ENCODE measurements at regions not wholly inside any gene's neighbourhood (a gene's known extent, or its start where the extent isn't known, plus 50 kb on each side); places are given as distances from the start of the nearest gene placed in this dataset.

GRCh38 chr4:178598672-178599071, 1156.4 kb upstream of the AGA start:
- FAIRE-seq, result no peak
- TF ChIP-seq POLR2A (IDR thresholded peaks at IDR 0.05; ENCODE audit: low read depth, low read length), result no peak
- DNase-seq (ENCODE audit: insufficient read length, low spot score), result no peak

- DNase-seq (ENCODE audit: insufficient read length, low spot score) (no peak), FAIRE-seq (no peak)
- no peak for TF ChIP-seq POLR2A (IDR thresholded peaks at IDR 0.05; ENCODE audit: low read depth, low read length)
These were observed 1157.3 kb upstream of the AGA start for GRCh38 chr4:178599521-178599920.

GRCh38 chr4:178602833-178603232, 1160.6 kb upstream of the AGA start:
- TF ChIP-seq POLR2A (IDR thresholded peaks at IDR 0.05; ENCODE audit: low read depth, low read length), result no peak
- DNase-seq (ENCODE audit: insufficient read length, low spot score) (no peak), FAIRE-seq (no peak)

- TF ChIP-seq POLR2A (IDR thresholded peaks at IDR 0.05; ENCODE audit: low read depth, low read length), result no peak
- DNase-seq (ENCODE audit: insufficient read length, low spot score), result no peak
- FAIRE-seq, result no peak
These were observed 1168.8 kb upstream of the AGA start for GRCh38 chr4:178611062-178611461.

- no peak for DNase-seq (ENCODE audit: insufficient read length, low spot score)
- no peak for TF ChIP-seq POLR2A (IDR thresholded peaks at IDR 0.05; ENCODE audit: low read depth, low read length)
- no peak for FAIRE-seq
These were observed 1170.5 kb upstream of the AGA start for GRCh38 chr4:178612733-178613132.

- no peak for TF ChIP-seq POLR2A (IDR thresholded peaks at IDR 0.05; ENCODE audit: low read depth, low read length)
- DNase-seq (ENCODE audit: insufficient read length, low spot score) (no peak), FAIRE-seq (no peak)
These were observed 1190.2 kb upstream of the AGA start for GRCh38 chr4:178632415-178632814.

GRCh38 chr4:178633263-178633662, 1191.0 kb upstream of the AGA start:
- FAIRE-seq (no peak), DNase-seq (ENCODE audit: insufficient read length, low spot score) (no peak)

GRCh38 chr4:178664621-178665020, 1222.4 kb upstream of the AGA start:
- FAIRE-seq (no peak), DNase-seq (ENCODE audit: insufficient read length, low spot score) (no peak)
- TF ChIP-seq POLR2A (IDR thresholded peaks at IDR 0.05; ENCODE audit: low read depth, low read length), result no peak

More at GRCh38 chr4:178633263-178633662, 1191.0 kb upstream of the AGA start:
- TF ChIP-seq POLR2A (IDR thresholded peaks at IDR 0.05; ENCODE audit: low read depth, low read length), result no peak

GRCh38 chr4:178665916-178666315, 1223.7 kb upstream of the AGA start:
- TF ChIP-seq POLR2A (IDR thresholded peaks at IDR 0.05; ENCODE audit: low read depth, low read length), result no peak
- FAIRE-seq, result no peak
- no peak for DNase-seq (ENCODE audit: insufficient read length, low spot score)

- FAIRE-seq (no peak), DNase-seq (ENCODE audit: insufficient read length, low spot score) (no peak)
- no peak for TF ChIP-seq POLR2A (IDR thresholded peaks at IDR 0.05; ENCODE audit: low read depth, low read length)
These were observed 1229.5 kb upstream of the AGA start for GRCh38 chr4:178671766-178672165.

- FAIRE-seq (no peak), DNase-seq (ENCODE audit: insufficient read length, low spot score) (no peak)
- no peak for TF ChIP-seq POLR2A (IDR thresholded peaks at IDR 0.05; ENCODE audit: low read depth, low read length)
These were observed 1230.3 kb upstream of the AGA start for GRCh38 chr4:178672512-178672911.

- TF ChIP-seq POLR2A (IDR thresholded peaks at IDR 0.05; ENCODE audit: low read depth, low read length), result no peak
- DNase-seq (ENCODE audit: insufficient read length, low spot score), result no peak
- no peak for FAIRE-seq
These were observed 1239.6 kb upstream of the AGA start for GRCh38 chr4:178681871-178682270.

- no peak for TF ChIP-seq POLR2A (IDR thresholded peaks at IDR 0.05; ENCODE audit: low read depth, low read length)
- no peak for DNase-seq (ENCODE audit: insufficient read length, low spot score)
These were observed 1247.7 kb upstream of the AGA start for GRCh38 chr4:178689926-178690325.

GRCh38 chr4:178693816-178694215, 1251.6 kb upstream of the AGA start:
- FAIRE-seq (no peak), DNase-seq (ENCODE audit: insufficient read length, low spot score) (no peak)
- TF ChIP-seq POLR2A (IDR thresholded peaks at IDR 0.05; ENCODE audit: low read depth, low read length), result no peak

More at GRCh38 chr4:178689926-178690325, 1247.7 kb upstream of the AGA start:
- no peak for FAIRE-seq

GRCh38 chr4:178696515-178696914, 1254.3 kb upstream of the AGA start:
- DNase-seq (ENCODE audit: insufficient read length, low spot score) (no peak), FAIRE-seq (no peak)
- no peak for TF ChIP-seq POLR2A (IDR thresholded peaks at IDR 0.05; ENCODE audit: low read depth, low read length)

GRCh38 chr4:178712486-178712885, 1270.2 kb upstream of the AGA start:
- FAIRE-seq, result no peak
- no peak for TF ChIP-seq POLR2A (IDR thresholded peaks at IDR 0.05; ENCODE audit: low read depth, low read length)

More at GRCh38 chr4:178712486-178712885, 1270.2 kb upstream of the AGA start:
- no peak for DNase-seq (ENCODE audit: insufficient read length, low spot score)
